Head of caudate nucleus (tissue), 42 donors: ENCODE measurements at regions not wholly inside any gene's neighbourhood (a gene's known extent, or its start where the extent isn't known, plus 50 kb on each side); places are given as distances from the start of the nearest gene placed in this dataset.

Experiments
- DNase-seq, 42 donors: peaks; one replicate each; pipeline versions ENCODE4 v3.0.0 to v3.0.0-alpha.2; 2020 to 2021; ENCODE audit warnings: mixed read lengths in 7 of 42
- intact Hi-C: fragments of 100-400 bp; cut with DNase I; formaldehyde crosslinking; loops from one replicate; pipeline ENCODE4 v1.15.0; 2022

DNA sequence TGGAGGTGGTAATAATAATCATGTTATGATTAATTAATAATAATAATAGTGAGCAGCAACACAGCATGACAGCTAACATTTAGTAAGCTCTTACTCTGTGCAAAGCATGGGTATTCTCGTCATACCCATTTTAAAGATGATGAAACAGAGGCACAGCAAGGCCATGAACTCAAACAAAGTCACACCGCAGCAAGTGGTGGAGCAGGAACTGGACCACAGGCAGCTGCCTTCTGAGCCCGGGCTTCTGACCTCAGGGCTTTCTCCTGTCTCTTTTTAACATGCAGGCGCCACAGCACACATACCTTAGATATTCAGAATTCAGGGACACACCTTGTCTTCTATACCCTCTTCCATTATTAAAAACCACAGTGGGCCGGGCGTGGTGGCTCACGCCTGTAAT is 50.7 kb upstream of the SPATA12 start:
- DNase-seq: no peak
- intact Hi-C loops: no loop called here

DNA sequence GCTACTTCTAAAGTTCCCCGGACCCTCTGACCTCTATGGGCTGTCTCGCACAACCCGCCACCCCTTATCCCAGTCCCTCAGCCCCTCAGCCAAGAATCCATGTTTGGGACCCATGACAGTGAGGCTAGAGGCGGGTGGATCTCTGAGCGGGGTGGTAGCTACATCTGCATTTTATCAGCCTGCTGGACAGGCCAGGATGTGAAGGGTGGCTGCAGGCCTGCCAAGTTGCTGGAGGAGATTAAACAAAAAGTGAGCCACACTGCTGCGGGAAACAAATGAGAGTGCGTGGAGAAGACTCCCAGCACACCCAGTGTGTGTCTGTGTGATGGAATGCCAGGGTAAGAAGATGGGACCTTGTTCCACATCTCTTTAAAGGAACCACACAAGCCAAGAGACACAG is 51.1 kb upstream of the SPATA12 start:
- intact Hi-C loops: no loop called here
- DNase-seq: no peak

- peak in 19 of 42 donors; percentile 21 to 88 (median 49) for DNase-seq
- intact Hi-C loops: no loop called here
Measured at GRCh38 chr3:57007521-57008460, 52.7 kb upstream of the SPATA12 start.

DNA sequence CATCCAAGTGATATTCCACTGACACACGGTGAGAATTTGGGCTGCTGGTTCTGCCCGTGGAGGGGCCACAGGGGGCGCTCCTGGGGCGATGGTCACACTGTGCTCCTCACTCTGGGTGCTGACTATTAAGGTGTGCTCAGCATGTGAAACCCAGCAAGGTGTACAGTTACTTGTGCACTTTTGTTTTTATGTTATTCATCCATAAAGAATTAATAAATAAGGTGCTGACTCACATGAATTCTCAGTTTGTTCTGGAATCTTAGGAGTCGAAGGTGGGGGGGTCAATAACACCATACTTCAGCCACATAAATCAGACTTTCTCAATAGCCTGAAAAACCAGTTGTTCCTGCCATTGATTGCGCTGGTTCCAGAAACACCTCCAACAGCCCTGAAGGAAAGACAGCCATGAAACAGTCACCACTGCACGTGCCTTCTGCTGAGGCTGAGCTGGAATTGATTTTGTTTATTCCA is 53.5 kb upstream of the SPATA12 start:
- intact Hi-C loops: no loop called here
- no peak for DNase-seq

DNA sequence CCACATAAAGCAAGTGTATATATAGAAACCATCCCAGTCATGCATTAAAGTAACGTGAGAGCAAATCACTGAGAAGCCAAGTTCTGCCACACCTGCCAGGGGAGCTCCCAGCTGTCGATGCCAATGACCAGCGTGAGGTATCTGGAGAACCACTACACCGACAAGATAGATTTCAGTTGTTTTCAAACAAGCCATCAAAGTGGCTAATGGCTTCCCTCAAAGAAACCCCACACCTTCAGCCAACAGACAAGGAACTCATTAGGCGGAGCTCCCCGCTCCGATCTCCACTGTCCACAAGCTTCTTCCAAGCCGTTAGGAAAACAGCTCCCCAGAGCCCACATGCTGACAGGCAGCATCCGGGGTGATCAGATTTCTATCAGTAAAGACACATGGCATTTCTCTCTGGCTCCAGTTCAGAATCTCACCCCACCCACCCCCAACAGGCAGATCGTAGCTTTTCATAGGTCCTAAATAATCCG is 54.2 kb upstream of the SPATA12 start:
- intact Hi-C loops: no loop called here
- no peak for DNase-seq

DNA sequence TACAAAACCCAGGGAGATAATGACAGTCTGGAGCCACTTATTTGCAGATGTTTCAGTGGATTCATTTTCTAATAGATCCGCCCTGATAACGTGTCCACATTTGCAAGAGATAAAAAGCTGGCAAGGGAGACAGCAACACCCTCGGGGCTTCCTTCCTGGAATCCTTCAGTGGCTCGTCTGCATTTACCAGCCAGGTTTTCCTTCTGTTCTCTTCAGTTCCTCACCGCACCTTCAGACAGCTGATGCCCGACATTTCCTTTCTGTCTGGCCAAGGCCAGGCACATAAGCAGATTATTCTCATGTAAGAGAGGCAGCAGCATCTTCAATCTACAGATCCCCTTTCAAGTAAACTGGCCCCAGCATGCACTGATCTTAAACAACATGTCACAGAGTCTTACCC is 56.2 kb upstream of the SPATA12 start:
- intact Hi-C loops: no loop called here
- no peak for DNase-seq

DNA sequence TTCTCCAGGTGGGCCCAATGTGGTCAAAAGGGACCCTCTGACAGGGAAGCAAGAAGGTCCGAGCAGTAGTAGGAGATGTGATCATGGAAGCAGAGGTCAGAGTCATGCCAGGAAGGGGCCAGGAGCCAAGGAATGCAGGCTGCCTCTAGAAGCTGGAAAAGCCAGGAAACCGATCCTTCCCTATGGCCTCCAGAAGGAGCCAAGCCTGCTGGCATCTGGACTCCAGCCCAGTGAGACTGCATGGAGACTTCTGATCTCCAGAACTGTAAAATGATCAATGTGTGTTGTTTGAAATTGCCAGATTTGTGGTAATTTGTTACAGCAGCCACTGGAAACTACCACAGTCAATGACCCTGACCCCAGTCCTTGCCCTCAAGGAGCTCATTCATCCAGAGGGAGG is 56.8 kb upstream of the SPATA12 start:
- no peak for DNase-seq
- intact Hi-C loops: no loop called here

GRCh38 chr3:57001356-57001755 is 59.1 kb upstream of the SPATA12 start:
- intact Hi-C loops: no loop called here

GRCh38 chr3:57000012-57000411 is 60.5 kb upstream of the SPATA12 start:
- no peak for DNase-seq
- intact Hi-C loops: no loop called here

More at GRCh38 chr3:57001356-57001755, 59.1 kb upstream of the SPATA12 start:
- DNase-seq: no peak

GRCh38 chr3:56999547-56999946 is 60.9 kb upstream of the SPATA12 start:
- intact Hi-C loops: loop anchor here (10.0 kb wide), 3 partner anchors 95 to 225 kb away; partner anchors contain the start of genes APPL1 and IL17RD
- DNase-seq: no peak

- intact Hi-C loops: loop anchor here (10.0 kb wide), 3 partner anchors 97 to 227 kb away; partner anchors contain the start of genes APPL1 and IL17RD
- peak in 4 of 42 donors; percentile 25 to 59 (median 33) for DNase-seq
Measured at GRCh38 chr3:56998076-56998529, 62.4 kb upstream of the SPATA12 start.

- intact Hi-C loops: loop anchor here (10.0 kb wide), 3 partner anchors 97 to 227 kb away; partner anchors contain the start of genes APPL1 and IL17RD
- DNase-seq: no peak
Measured at GRCh38 chr3:56997675-56998074, 62.8 kb upstream of the SPATA12 start.

DNA sequence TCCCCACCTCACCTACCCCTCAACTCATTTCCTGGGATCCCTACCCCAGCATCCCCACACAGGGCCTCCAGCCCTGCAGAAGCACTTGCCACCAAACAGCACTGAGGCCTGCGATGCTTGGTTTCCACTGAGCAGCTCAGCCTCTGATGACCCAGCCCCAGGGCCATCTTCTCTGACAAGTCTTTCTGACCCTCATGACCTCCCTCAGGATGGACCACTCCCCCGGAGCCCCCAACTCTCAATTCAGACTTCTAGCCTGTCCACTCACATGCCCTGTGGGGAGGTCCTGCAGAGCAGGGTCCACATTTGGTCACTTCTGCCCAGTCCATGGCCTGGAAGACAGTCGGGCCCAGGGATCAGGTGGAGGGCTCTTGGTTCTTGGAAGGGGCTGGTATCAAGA is 63.4 kb upstream of the SPATA12 start:
- no peak for DNase-seq
- intact Hi-C loops: loop anchor here (10.0 kb wide), 3 partner anchors 98 to 228 kb away; partner anchors contain the start of genes APPL1 and IL17RD

GRCh38 chr3:56994391-56994790 is 66.1 kb upstream of the SPATA12 start:
- intact Hi-C loops: loop anchor here (10.0 kb wide), 3 partner anchors 100 to 230 kb away; partner anchors contain the start of genes APPL1 and IL17RD
- no peak for DNase-seq

- no peak for DNase-seq
- intact Hi-C loops: loop anchor here (10.0 kb wide), 3 partner anchors 104 to 234 kb away; partner anchors contain the start of genes APPL1 and IL17RD
Measured at GRCh38 chr3:56990641-56991015, 69.8 kb upstream of the SPATA12 start.

DNA sequence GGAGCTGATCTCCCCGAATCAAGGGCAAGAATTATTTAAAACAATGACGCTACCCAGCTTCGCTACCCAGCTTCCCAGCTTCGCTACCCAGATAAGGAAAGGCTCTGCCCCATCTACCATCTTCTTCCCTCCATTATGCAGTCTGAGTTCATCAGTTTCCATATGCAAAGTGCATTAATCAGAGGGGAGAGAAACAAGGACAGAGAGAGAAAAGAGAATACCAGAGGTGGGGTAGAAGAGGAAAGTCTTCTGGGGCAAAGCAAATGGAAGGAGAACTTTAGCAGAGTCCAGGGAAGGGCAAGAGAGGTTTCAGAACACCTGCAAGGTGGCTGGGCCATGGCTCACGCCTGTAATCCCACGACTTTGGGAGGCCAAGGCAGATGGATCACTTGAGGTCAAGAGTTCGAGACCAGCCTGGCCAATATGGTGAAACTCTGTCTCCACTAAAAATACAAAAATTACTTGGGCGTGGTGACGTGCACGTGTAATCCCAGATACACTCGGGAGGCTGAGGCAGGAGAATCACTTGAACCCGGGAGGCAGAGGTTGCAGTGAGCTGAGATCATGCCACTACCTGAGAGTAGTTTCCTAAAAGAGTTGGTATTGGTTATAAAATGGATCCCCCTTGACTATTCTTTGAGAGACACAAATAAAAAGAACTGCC is 70.4 kb upstream of the SPATA12 start:
- no peak for DNase-seq
- intact Hi-C loops: loop anchor here (2.0 to 10.0 kb wide), 5 partner anchors 105 to 287 kb away; partner anchors contain the start of genes APPL1, ARHGEF3 and IL17RD

DNA sequence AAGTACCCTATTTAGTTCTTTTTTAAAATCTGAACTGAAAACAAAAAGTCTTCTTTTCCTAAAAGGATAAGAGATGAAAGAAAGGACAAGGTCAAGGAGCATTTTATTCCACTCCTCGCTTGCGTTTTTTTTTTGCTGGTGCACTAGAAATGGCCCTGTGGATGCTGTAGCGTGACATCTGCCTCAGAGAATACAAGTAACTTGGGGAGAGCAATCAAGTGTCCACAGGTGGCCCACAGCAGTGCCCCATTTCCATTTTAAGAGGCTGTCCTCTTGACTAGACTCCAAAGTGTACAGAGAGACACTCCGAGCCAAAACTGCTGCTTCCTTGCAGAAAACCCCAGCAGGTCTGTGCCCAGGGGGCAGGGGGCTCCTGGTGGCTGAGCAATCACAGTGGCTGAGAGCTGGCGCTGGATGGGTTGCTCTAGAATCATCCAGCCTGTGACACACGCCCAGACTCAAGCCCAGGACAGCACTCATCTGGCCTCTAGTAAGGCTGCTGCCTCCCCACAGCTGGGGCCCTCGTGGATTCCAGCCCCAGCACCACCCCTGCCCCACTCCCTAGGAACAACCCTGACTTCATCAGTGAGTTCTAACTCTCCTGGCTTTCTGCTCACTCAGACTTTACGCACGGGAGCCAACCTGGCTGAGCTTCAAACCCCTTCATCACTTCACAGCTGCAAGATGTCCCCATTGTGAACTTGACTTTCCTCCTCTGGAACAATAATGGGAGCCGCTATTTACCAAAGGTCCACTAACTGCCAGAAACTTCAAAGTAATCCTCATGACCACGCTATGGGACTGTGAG is 71.1 kb upstream of the SPATA12 start:
- no peak for DNase-seq
- intact Hi-C loops: loop anchor here (2.0 to 5.0 kb wide), 2 partner anchors 187 to 287 kb away; partner anchors contain the start of gene ARHGEF3

- intact Hi-C loops: loop anchor here (2.0 to 5.0 kb wide), 2 partner anchors 186 to 286 kb away; partner anchors contain the start of gene ARHGEF3
- DNase-seq: peak; percentile 68 to 97 (median 90)
Measured at GRCh38 chr3:56988458-56989168, 71.9 kb upstream of the SPATA12 start.
